Central memory CD8-positive, alpha-beta T cell (primary cell): ENCODE measurements at regions not wholly inside any gene's neighbourhood (a gene's known extent, or its start where the extent isn't known, plus 50 kb on each side); places are given as distances from the start of the nearest gene placed in this dataset.

Source experiments
- ATAC-seq: fragments of 150-1000 bp; cut with Tn5 transposase; replicated peaks from 2 replicates; pipeline ENCODE4 v1.10.0; 2022; ENCODE audit warnings: mild to moderate bottlenecking, moderate FRiP score, moderate number of reproducible peaks; ENCODE audit not compliant: poor library complexity, severe bottlenecking; ENCODE audit errors: extremely low read depth
- DNase-seq, 2 donors: peaks; one replicate each; pipeline ENCODE4 v3.0.0; 2021; ENCODE audit warnings: low spot score in 2 of 2
- H3K27ac Mint-ChIP-seq: one replicate; pipeline ENCODE4 v1.8.0; 2022; ENCODE audit warnings: low read depth, mild to moderate bottlenecking, moderate library complexity, mixed read lengths
- H3K27me3 Mint-ChIP-seq: one replicate; pipeline ENCODE4 v1.8.0; 2022; ENCODE audit warnings: mixed read lengths
- H3K36me3 Mint-ChIP-seq: one replicate; pipeline ENCODE4 v1.8.0; 2022; ENCODE audit warnings: mild to moderate bottlenecking, moderate library complexity, mixed read lengths; ENCODE audit not compliant: insufficient read depth
- H3K4me1 Mint-ChIP-seq: one replicate; pipeline ENCODE4 v1.8.0; 2022; ENCODE audit warnings: mixed read lengths
- H3K4me3 Mint-ChIP-seq: one replicate; pipeline ENCODE4 v1.8.0; 2022; ENCODE audit warnings: mild to moderate bottlenecking, moderate library complexity, mixed read lengths
- H3K9me3 Mint-ChIP-seq: one replicate; pipeline ENCODE4 v1.8.0; 2022; ENCODE audit warnings: mixed read lengths

DNA sequence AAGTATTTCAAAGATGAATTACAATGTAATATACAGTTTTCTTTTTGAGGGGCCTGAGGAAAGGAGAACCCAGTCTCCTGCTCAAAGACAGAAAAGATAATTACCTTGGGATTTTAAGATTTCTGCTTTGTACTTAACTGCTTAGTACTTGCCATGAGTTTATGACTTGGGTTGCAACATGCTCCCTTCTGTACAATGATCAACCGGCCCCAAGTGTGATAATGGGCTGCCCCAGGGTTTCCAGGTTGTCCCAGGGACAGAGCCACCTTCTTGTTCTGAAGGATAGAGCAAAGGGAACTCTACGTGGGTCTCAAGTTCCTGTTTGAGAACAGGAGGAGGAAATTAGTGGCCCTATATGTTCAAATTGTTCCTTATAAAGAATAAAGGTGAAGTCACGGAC lies 104.8 kb downstream of the ABHD5 start:
- Mint-ChIP-seq H3K4me3 (no peak overlapping the region), H3K9me3 (no peaks in the 10 kb centered on the region), H3K27ac (no peak overlapping the region), H3K27me3 (peaks cover 70% of the 10 kb centered on the region), H3K4me1 (no peaks in the 10 kb centered on the region), H3K36me3 (peaks cover 1% of the 10 kb centered on the region)
- DNase-seq = no peak
- no peak for ATAC-seq

DNA sequence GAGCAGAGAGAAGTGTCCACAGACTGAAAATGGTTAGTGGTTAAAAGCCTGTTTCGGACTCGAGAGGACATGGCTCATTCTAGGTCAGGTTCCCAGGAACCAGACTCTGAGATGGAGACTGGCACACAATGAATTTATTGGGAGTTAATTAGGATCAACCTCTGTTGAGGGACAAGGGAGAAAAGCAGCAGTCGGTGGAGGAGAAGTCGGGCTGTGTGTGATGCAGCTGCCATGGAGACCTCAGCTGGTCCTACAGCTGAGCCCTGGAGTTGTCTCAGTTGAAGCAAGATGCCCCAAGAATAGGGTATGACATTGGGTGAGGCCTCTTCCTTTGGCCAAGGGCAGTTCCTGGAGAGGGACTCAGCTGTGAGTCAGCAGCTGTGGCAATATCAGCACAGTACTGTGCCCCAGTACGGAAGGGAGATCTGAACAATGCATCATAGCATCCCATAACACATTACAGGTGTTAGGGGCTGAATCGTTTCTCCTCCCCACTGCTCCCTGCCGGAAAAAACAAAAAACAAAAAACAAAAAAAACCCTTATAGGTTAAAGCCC lies 105.4 kb downstream of the ABHD5 start:
- Mint-ChIP-seq H3K27me3 (peaks cover 64% of the 10 kb centered on the region), H3K27ac (no peak overlapping the region), H3K4me3 (no peak overlapping the region), H3K36me3 (peaks cover 1% of the 10 kb centered on the region), H3K4me1 (no peaks in the 10 kb centered on the region), H3K9me3 (no peaks in the 10 kb centered on the region)
- ATAC-seq (no peak), DNase-seq (no peak)

- DNase-seq = no peak
- Mint-ChIP-seq H3K36me3 (peaks cover 1% of the 10 kb centered on the region), H3K27ac (no peak overlapping the region), H3K27me3 (peaks cover 63% of the 10 kb centered on the region), H3K9me3 (no peaks in the 10 kb centered on the region), H3K4me1 (no peaks in the 10 kb centered on the region), H3K4me3 (no peak overlapping the region)
- ATAC-seq = no peak
Measured at GRCh38 chr3:43797794-43798193, 107.1 kb downstream of the ABHD5 start.

GRCh38 chr3:43810797-43811196 lies 120.1 kb downstream of the ABHD5 start:
- DNase-seq = no peak
- no peaks in the 10 kb centered on the region for H3K36me3 Mint-ChIP-seq
- H3K27ac Mint-ChIP-seq = no peak overlapping the region
- peaks cover 33% of the 10 kb centered on the region for H3K27me3 Mint-ChIP-seq
- H3K4me1 Mint-ChIP-seq = no peaks in the 10 kb centered on the region
- H3K9me3 Mint-ChIP-seq = no peaks in the 10 kb centered on the region
- ATAC-seq = no peak
- H3K4me3 Mint-ChIP-seq = no peak overlapping the region

DNA sequence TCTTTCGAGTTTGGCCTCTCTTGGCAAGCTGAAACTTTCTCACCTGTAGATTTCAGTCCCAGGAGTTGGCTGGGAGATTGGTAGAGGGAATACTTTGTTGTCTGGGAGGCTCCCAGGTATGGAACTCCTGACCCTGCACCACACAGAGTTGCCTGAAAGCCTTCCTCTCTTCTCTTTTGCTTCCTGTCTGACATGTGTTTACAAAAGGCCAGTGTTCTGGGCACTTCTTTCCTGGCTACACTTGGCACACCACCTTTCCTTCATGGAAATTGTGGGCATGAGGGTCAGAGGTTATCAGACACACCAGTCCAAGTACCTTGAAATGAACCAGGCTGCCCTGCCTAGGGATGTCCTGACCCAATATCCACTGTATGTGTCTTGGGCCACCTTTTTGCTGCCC lies 123.7 kb downstream of the ABHD5 start:
- peaks cover 11% of the 10 kb centered on the region for H3K27me3 Mint-ChIP-seq
- ATAC-seq (no peak), DNase-seq (no peak)
- no peak overlapping the region for H3K4me3 Mint-ChIP-seq
- H3K36me3 Mint-ChIP-seq = no peaks in the 10 kb centered on the region
- H3K27ac Mint-ChIP-seq = no peak overlapping the region
- H3K9me3 Mint-ChIP-seq = no peaks in the 10 kb centered on the region
- H3K4me1 Mint-ChIP-seq = no peaks in the 10 kb centered on the region

DNA sequence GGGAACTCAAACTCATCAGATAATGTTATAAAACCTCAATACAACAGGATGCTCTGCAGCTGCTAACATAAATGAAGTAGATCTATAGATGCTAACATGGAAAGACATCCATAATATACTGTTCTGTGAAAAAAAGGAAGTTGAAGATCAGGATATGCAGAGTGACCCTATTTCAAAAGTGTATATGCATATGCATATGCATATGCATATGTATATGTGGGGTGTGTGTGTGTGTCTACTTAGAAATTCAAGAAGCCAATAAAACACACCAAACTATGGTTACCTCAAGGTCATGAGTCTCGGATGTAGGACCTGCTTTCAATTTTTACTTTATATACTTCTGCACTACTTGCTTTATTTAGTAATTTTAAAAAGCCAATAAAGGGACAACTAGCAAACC lies 125.6 kb downstream of the ABHD5 start:
- Mint-ChIP-seq H3K36me3 (no peaks in the 10 kb centered on the region), H3K27me3 (peaks cover 31% of the 10 kb centered on the region), H3K4me1 (no peaks in the 10 kb centered on the region), H3K27ac (no peak overlapping the region), H3K4me3 (no peak overlapping the region), H3K9me3 (no peaks in the 10 kb centered on the region)
- ATAC-seq = no peak
- no peak for DNase-seq

- ATAC-seq (no peak), DNase-seq (no peak)
- Mint-ChIP-seq H3K27ac (no peak overlapping the region), H3K4me1 (no peaks in the 10 kb centered on the region), H3K4me3 (no peak overlapping the region), H3K9me3 (no peaks in the 10 kb centered on the region), H3K27me3 (peaks cover 35% of the 10 kb centered on the region), H3K36me3 (peaks cover 2% of the 10 kb centered on the region)
Measured at GRCh38 chr3:43817064-43817463, 126.3 kb downstream of the ABHD5 start.

- Mint-ChIP-seq H3K4me1 (no peaks in the 10 kb centered on the region), H3K36me3 (peaks cover 2% of the 10 kb centered on the region), H3K9me3 (no peaks in the 10 kb centered on the region), H3K27ac (no peak overlapping the region), H3K27me3 (peaks cover 32% of the 10 kb centered on the region), H3K4me3 (no peak overlapping the region)
- DNase-seq (no peak), ATAC-seq (no peak)
Measured at GRCh38 chr3:43817825-43818224, 127.1 kb downstream of the ABHD5 start.

DNA sequence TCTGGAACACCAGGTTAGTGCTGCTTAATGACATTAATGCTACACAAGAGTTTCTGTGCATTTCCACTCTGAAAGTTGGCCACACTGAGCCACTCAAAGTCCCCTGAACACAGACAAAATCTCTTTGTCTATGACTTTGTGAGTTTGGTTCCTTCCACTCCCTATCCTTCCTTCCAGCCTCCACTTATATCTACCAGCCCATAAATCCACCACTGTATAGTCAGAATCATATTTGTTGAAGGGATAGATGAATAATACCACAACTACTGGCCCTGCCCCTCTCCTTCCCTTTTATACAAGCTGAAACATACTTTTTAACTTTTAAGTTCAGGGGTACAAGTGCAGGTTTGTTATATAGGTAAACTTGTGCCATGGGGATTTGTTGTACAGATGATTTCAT lies 127.5 kb downstream of the ABHD5 start:
- DNase-seq = no peak
- Mint-ChIP-seq H3K4me3 (no peak overlapping the region), H3K9me3 (no peaks in the 10 kb centered on the region), H3K27me3 (peaks cover 28% of the 10 kb centered on the region), H3K27ac (no peak overlapping the region), H3K4me1 (no peaks in the 10 kb centered on the region), H3K36me3 (peaks cover 2% of the 10 kb centered on the region)
- ATAC-seq = no peak

DNA sequence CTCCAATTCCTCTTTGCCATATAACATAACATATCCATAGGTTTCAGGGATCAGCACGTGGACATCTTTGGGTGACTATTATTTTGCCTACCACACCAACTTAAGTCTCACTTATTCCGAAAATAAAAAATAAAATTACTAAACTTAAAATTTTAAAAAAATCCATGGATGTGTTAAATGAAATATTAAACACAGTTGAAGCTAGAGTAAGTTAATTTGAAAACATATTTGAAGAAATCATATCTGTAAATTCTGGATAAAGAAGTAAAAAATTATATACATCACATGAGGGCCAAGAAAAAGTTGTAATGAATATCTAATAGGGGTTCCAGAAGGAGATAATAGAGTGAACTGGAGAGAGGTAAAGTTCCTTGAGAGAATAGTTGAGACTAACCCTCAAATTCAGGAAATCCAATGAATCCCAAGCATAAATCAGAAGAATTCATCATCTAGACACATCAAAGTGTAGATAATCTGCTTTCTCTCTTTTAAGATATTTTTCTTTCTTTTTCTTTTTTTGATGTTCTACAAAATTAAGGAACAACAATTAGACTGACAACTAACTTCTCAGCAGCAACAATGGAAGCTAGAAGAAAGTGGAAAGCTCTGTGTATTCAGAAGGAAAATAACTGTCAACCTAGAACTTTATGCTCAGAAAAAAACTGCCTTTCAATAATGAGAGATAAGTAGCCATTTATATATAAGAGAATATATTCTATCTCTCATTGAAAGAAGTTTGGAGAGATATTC lies 147.4 kb downstream of the ABHD5 start:
- H3K27ac Mint-ChIP-seq = no peak overlapping the region
- H3K36me3 Mint-ChIP-seq = peaks cover 5% of the 10 kb centered on the region
- H3K27me3 Mint-ChIP-seq = peaks cover 78% of the 10 kb centered on the region
- H3K4me3 Mint-ChIP-seq = no peak overlapping the region
- ATAC-seq (no peak), DNase-seq (no peak)
- no peaks in the 10 kb centered on the region for H3K4me1 Mint-ChIP-seq
- peaks cover 8% of the 10 kb centered on the region for H3K9me3 Mint-ChIP-seq

GRCh38 chr3:43838877-43839276 lies 148.1 kb downstream of the ABHD5 start:
- no peak overlapping the region for H3K27ac Mint-ChIP-seq

DNA sequence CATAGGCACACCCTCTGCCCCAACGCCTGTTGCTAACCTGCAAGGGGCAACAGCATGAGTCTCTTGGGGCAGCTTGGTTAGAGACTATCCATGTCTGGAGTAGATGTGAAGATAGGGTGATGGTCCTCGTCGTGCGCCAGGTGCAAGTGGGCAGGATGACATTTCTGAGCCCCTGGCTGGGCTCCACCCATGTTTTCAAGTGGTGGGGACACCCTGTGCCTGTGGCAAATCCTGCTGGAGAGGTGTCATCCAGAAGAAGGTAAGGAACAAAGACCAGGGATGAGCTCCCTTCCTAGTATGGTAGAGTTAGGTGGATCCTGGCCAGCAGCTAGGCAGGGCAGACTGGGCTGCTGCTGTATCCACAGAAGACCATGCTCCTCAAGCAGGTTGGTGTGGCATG lies 152.6 kb downstream of the ABHD5 start:
- ATAC-seq (no peak), DNase-seq (no peak)
- H3K36me3 Mint-ChIP-seq = no peaks in the 10 kb centered on the region
- H3K27me3 Mint-ChIP-seq = peaks cover 70% of the 10 kb centered on the region
- peaks cover 20% of the 10 kb centered on the region for H3K9me3 Mint-ChIP-seq
- no peaks in the 10 kb centered on the region for H3K4me1 Mint-ChIP-seq
- H3K27ac Mint-ChIP-seq = no peak overlapping the region
- no peak overlapping the region for H3K4me3 Mint-ChIP-seq

More at GRCh38 chr3:43838877-43839276, 148.1 kb downstream of the ABHD5 start:
- Mint-ChIP-seq H3K36me3 (peaks cover 5% of the 10 kb centered on the region), H3K9me3 (peaks cover 8% of the 10 kb centered on the region), H3K4me3 (no peak overlapping the region), H3K4me1 (no peaks in the 10 kb centered on the region), H3K27me3 (peaks cover 78% of the 10 kb centered on the region)
- ATAC-seq (no peak), DNase-seq (no peak)

DNA sequence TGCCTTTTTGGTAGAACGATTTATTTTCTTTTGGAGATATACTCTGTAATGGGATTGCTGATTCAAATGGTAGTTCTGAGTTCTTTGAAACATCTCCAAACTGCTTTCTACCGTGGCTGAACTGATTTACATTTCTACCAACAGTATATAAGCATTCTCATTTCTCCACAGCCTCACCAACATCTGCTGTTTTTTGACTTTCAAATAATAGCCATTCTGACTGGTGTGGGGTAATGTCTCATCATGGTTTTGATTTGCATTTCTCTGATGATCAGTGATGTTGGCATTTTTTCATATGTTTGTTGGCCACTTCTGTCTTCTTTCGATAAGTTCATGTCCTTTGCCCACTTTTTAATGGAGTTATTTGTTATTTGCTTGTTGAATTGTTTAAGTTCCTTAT lies 154.0 kb downstream of the ABHD5 start:
- ATAC-seq (no peak), DNase-seq (no peak)
- Mint-ChIP-seq H3K36me3 (no peaks in the 10 kb centered on the region), H3K4me3 (no peak overlapping the region), H3K27ac (no peak overlapping the region), H3K27me3 (peaks cover 66% of the 10 kb centered on the region), H3K4me1 (no peaks in the 10 kb centered on the region), H3K9me3 (peaks cover 20% of the 10 kb centered on the region)
